ENCODE measurements at regions not wholly inside any gene's neighbourhood (a gene's known extent, or its start where the extent isn't known, plus 50 kb on each side); places are given as distances from the start of the nearest gene placed in this dataset.
A peak's percentile ranks its signal among the peaks of the same experiment; 100 is the strongest.

DNA sequence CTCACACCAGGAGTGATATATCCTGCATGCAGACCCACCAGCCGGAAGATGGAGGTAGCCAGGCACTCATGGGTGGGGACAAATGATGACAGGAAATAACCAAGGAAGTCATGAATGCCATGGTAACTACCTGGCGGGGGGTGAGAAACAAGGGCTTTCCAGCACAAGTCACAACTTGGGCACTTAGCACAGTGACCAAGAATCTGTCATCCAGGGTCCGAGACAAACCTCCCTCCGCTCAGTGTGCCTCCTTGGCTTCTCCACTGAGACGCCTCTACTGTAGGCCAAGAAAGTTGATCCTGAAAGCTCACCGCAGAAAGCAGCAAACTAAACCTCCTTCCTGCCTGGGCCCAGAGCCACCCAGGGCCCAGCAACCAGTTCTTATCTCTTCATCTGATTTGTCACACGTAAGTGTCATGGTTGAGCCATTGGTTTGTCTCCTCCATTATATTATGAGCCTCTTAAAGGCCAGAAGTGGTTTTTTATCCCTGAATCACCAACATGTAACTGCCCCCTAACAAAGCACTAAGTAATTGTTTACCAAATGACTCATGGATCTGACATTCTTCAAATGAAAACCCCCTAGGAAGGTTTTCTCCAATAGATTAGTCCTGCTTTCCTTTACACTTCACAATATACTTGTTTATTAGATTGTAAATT is 84.3 kb upstream of the TAB2 start:
- TF ChIP-seq, protein P1, sequence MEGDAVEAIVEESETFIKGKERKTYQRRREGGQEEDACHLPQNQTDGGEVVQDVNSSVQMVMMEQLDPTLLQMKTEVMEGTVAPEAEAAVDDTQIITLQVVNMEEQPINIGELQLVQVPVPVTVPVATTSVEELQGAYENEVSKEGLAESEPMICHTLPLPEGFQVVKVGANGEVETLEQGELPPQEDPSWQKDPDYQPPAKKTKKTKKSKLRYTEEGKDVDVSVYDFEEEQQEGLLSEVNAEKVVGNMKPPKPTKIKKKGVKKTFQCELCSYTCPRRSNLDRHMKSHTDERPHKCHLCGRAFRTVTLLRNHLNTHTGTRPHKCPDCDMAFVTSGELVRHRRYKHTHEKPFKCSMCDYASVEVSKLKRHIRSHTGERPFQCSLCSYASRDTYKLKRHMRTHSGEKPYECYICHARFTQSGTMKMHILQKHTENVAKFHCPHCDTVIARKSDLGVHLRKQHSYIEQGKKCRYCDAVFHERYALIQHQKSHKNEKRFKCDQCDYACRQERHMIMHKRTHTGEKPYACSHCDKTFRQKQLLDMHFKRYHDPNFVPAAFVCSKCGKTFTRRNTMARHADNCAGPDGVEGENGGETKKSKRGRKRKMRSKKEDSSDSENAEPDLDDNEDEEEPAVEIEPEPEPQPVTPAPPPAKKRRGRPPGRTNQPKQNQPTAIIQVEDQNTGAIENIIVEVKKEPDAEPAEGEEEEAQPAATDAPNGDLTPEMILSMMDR (IDR thresholded peaks at IDR 0.05; ENCODE audit: insufficient read depth, low read length, poor library complexity, severe bottlenecking): no peak

DNA sequence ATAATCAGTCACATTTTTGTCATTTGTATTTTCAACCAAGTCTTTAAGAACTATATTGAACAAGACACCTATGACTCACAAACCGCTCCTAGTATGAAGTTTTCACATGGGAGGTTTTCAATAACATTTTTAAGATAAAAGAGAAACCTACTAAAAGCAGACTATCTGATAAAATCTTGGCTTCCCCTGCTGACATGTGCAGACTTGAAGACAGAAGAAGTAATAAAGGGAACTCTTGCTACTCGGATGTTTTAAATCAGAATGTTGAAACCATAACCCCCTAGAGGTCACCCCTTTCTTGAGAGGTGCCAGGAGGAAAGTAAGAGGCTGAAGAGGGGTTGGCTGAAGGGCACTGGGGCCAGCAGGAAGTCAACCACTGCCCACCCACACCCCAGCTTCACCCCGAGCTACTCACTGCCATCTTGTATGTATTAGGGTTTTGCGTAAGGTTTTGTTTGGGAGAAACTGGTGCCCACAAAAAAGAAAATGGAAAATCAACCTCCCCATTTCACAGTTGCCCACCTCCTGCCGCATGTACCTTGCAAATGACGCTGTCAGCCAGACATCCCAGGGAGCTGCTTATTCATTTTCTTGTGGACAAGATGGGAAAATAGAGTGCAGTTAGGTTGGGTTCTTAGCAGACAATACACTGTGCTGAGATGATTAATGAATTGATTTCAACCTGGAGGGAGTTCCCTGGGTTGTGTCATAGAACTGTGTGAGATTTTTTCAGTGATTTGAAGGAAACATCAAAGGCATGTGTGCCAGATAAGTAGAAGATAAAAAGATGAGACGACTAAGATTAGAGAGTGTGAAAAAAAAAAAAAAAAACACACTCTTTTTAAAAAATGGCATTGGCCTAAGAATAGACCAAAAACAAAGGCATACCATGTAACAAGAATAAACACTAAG is 83.2 kb upstream of the TAB2 start:
- TF ChIP-seq, protein P1 (IDR thresholded peaks at IDR 0.05; ENCODE audit: insufficient read depth, low read length, poor library complexity, severe bottlenecking): no peak
- Histone ChIP-seq H3K36me3 (ENCODE audit: control insufficient read depth, insufficient read depth, low read length) (no peaks in the 10 kb centered on the region), H3K27me3 (ENCODE audit: control insufficient read depth, insufficient read depth, low read length) (no peaks in the 10 kb centered on the region), H3K4me3 (ENCODE audit: low read depth, low read length) (no peak overlapping the region)
- DNase-seq (ENCODE audit: low read depth): no peak

More for the DNA sequence above, 84.3 kb upstream of the TAB2 start:
- DNase-seq (ENCODE audit: low read depth): peak; percentile 97
- H3K27me3 ChIP-seq (ENCODE audit: control insufficient read depth, insufficient read depth, low read length): no peaks in the 10 kb centered on the region
- H3K4me3 ChIP-seq (ENCODE audit: low read depth, low read length): no peak overlapping the region
- H3K36me3 ChIP-seq (ENCODE audit: control insufficient read depth, insufficient read depth, low read length): no peaks in the 10 kb centered on the region

DNA sequence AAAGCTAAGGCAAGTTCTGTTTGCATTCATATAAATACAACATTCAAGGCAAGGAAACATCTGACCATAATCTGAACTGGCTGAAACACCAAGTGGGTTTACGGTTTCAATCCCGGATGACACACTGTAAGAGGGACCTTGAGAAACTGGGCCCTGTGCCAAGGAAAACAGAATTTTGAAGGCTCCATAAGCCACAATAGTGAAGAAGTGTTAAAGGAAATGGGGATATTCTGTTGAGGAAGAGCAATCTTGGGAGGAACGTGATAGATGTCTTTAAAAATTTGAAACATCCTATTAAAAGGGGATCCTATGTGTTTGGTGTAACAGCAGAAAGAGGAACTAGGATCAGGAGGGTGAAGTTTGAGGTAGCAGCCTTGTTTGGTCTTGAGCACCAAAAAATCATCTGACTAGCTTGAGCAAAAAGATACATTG is 82.4 kb upstream of the TAB2 start:
- DNase-seq (ENCODE audit: low read depth): peak; percentile 73
- no peak overlapping the region for H3K4me3 ChIP-seq (ENCODE audit: low read depth, low read length)
- H3K36me3 ChIP-seq (ENCODE audit: control insufficient read depth, insufficient read depth, low read length): no peaks in the 10 kb centered on the region
- no peaks in the 10 kb centered on the region for H3K27me3 ChIP-seq (ENCODE audit: control insufficient read depth, insufficient read depth, low read length)
- TF ChIP-seq, protein P1 (IDR thresholded peaks at IDR 0.05; ENCODE audit: insufficient read depth, low read length, poor library complexity, severe bottlenecking): no peak

DNA sequence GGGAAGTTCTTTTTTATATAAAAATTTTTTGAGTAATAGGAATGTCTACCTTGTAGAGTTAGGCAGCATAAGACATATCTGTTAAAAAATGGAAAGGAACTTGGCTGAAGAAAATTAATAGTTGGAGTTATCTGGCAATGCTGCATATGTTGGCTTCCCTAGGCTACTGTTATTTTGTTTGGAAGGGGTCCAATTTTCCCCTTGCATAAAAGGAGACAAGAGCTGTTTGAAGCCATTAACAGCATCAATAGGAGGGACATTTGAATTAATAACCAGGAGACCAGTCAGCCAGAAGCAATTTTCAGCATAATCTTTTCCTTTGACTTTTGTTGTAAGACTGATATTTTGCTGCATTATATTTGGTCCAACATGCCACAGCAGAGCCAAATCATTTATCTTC is 80.9 kb upstream of the TAB2 start:
- no peak overlapping the region for H3K4me3 ChIP-seq (ENCODE audit: low read depth, low read length)
- H3K36me3 ChIP-seq (ENCODE audit: control insufficient read depth, insufficient read depth, low read length): no peaks in the 10 kb centered on the region
- H3K27me3 ChIP-seq (ENCODE audit: control insufficient read depth, insufficient read depth, low read length): no peaks in the 10 kb centered on the region
- DNase-seq (ENCODE audit: low read depth): no peak
- TF ChIP-seq, protein P1 (IDR thresholded peaks at IDR 0.05; ENCODE audit: insufficient read depth, low read length, poor library complexity, severe bottlenecking): no peak

DNA sequence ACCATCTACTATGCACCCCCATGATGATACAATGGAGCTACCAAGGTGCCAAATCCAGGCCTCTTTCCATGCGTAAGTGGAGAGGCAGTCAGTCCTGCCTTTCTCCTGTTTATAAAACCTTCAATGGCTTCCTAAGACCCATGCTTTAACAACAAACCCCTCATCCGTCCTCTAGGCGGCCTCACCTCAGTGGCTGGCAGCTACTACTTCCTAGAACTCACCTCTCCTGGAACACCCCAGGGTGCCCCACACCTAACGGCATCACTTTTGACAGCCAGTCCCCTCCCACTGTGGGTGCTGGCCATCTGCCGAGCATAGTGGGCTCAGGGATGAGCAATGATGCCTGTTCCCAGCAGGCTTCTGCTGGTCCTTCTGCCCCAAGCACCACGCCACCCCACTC is 80.0 kb upstream of the TAB2 start:
- Histone ChIP-seq H3K27me3 (ENCODE audit: control insufficient read depth, insufficient read depth, low read length) (no peaks in the 10 kb centered on the region), H3K4me3 (ENCODE audit: low read depth, low read length) (no peak overlapping the region), H3K36me3 (ENCODE audit: control insufficient read depth, insufficient read depth, low read length) (no peaks in the 10 kb centered on the region)
- TF ChIP-seq, protein P1 (IDR thresholded peaks at IDR 0.05; ENCODE audit: insufficient read depth, low read length, poor library complexity, severe bottlenecking): no peak
- no peak for DNase-seq (ENCODE audit: low read depth)

Data from kidney epithelial cell (primary cell).